GM10266 (cell line): ENCODE measurements at regions not wholly inside any gene's neighbourhood (a gene's known extent, or its start where the extent isn't known, plus 50 kb on each side); places are given as distances from the start of the nearest gene placed in this dataset.

Source experiments
- DNase-seq: peaks from one replicate; pipeline ENCODE4 v3.0.0; 2012; ENCODE audit errors: extremely low spot score
- TF ChIP-seq, protein P1 (sequence below): IDR thresholded peaks from 2 replicates; pipeline ENCODE4 v1.5.1; 2012; ENCODE audit warnings: mild to moderate bottlenecking, low read depth; ENCODE audit not compliant: control insufficient read depth, insufficient read depth; ENCODE audit errors: missing control alignments

DNA sequence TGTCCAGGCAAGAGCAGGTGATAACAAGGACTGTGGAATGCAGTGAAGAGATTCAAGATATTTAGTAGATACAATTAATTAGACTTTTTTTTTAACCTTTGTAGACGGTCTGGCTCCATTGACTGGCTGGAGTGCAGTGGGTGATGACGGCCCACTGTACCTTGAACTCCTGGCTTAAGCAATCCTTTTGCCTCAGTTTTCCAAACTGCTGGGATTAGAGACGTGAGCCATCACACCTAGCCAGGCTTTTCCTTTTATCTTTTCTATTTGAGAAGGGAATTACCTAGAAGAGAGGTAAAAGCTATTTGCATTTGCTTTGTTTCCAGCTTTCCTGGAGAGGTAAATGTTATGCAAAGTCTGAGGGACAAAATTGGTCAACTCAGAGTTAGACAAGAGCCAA lies 213.0 kb upstream of the MAGI2 start:
- no peak for DNase-seq
- TF ChIP-seq, protein P1, sequence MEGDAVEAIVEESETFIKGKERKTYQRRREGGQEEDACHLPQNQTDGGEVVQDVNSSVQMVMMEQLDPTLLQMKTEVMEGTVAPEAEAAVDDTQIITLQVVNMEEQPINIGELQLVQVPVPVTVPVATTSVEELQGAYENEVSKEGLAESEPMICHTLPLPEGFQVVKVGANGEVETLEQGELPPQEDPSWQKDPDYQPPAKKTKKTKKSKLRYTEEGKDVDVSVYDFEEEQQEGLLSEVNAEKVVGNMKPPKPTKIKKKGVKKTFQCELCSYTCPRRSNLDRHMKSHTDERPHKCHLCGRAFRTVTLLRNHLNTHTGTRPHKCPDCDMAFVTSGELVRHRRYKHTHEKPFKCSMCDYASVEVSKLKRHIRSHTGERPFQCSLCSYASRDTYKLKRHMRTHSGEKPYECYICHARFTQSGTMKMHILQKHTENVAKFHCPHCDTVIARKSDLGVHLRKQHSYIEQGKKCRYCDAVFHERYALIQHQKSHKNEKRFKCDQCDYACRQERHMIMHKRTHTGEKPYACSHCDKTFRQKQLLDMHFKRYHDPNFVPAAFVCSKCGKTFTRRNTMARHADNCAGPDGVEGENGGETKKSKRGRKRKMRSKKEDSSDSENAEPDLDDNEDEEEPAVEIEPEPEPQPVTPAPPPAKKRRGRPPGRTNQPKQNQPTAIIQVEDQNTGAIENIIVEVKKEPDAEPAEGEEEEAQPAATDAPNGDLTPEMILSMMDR: no peak

DNA sequence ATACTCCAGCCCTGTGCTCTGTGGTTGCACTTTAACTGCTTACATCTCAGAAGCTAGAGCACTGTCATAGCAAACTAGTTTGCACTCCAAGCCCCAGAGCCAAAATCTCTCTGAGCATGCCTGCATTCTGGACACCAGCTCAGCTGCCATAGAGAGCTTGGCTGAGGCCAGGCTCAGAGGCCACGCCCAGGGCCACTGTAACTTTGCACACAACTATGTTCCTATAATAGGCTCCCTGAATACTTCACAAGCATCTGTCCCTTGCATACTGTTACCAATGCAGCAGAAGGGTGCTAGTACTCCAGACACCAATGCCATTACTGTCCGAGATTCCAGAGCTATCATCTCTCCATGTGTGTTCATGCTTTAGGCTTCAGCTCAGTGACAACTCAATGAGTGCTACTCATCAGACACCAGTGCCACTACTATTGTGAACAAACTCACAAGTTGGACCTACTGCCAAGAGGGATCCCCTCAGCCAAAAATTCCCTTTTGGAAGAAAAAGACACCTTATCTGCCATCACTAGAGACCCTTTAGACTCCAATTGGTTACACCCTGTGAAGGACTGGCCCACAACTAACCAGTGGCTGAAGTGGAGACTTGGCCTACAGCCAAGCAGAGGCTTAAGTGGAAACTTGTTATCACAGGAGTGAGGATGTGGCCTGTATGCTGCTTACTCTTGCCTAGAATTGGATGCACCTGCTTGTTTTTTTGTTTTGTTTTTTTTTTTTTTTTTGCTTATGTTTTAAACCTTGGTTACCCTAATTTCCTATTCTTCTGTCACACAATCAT lies 211.6 kb upstream of the MAGI2 start:
- TF ChIP-seq, protein P1: no peak
- no peak for DNase-seq

DNA sequence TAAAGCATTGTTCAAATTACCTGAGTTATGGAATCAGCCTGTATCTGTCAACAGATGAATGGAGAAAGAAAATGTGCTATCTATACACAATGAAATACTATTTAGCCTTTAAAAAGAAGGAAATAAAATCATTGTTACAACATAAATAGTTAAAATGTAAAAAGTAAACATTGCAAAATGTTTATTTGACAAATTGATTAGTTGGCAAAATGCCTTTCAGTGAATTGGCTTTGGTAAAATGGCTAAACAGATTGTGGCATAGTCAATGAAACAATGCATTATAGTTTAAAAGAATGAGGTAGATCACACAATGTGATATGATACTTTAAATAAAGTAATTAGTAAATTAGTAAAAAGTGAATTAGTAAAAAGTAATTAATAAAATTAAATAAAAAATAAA lies 204.8 kb upstream of the MAGI2 start:
- no peak for DNase-seq
- TF ChIP-seq, protein P1: no peak

DNA sequence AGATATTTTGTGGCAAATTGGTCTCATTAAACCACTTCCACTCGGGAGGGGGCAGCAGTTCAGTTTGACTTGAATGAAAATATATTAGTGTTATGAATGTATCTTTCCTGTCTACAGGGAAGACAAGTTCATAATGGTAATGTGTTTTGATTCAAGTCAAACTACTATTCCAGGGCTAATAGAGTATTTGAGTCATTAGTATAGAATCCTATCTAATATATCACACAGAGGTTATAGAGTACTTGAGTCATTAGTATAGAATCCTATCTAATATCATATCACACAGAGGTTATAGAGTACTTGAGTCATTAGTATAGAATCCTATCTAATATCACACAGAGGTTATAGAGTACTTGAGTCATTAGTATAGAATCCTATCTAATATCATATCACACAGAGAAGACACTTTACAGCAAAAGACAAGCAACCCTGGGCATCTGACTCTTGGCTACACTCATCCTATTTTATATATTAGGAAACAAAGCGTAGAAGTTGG lies 199.7 kb upstream of the MAGI2 start:
- TF ChIP-seq, protein P1: no peak
- no peak for DNase-seq

DNA sequence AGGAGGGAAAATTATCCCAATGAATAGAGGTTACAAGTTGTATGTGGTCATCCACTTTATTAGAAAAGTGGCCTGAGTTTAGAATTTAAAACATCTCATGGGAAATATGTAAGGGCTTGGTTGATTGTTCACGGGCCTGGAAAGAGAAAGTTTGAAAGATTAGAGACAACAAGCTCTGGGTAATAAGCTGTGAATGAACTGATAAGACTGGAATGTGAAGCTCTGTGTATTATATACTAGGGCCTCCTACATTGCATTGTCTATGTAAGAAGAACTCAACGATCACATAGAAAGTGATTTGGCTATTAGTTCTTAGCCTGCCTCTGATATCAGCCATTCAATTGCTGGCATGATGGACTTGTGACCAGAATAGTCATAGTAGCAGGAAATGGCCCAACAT lies 199.2 kb upstream of the MAGI2 start:
- TF ChIP-seq, protein P1: no peak
- DNase-seq: no peak

DNA sequence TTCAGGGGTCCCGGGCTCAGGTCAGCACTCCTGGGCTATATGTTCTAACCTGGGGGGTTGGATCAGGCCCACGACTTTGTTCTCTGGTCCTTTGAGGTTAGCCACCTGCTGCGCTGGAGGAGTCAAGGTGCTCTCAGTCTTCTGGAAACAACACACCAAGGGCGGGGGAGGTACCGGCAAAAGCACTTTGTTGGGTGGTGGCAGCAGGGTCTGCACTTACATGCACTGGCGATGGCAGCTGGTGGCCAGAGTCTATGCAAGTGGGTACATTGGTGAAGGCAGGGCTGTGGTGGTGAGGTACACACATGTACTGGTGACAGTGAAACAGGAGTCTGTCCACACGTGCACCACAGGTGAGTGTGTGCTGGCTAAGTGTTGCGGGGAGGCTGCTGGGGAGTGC lies 194.2 kb upstream of the MAGI2 start:
- TF ChIP-seq, protein P1: no peak
- DNase-seq: no peak

DNA sequence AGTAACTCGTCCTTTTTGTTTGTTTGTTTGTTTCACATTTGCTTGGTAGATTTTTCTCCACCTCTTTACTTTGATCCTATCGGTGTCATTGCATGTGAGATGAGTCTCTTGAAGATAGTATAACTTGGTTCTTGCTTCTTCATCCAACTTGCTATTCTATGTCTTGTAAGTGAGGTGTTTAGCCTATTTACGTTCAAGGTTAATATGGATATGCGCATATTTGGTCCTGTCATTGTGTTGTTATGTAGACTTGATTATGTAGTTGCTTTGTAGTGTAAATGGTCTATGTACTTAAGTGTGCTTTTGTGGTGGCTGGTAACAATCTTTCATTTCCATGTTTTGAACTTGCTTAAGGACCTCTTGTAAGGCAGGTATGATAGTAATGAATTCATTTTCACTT lies 192.8 kb upstream of the MAGI2 start:
- TF ChIP-seq, protein P1: no peak
- no peak for DNase-seq
